Left lung (tissue), 4 donors: ENCODE measurements at regions not wholly inside any gene's neighbourhood (a gene's known extent, or its start where the extent isn't known, plus 50 kb on each side); places are given as distances from the start of the nearest gene placed in this dataset.

ENCODE experiments used
- ATAC-seq: fragments of 200-7000 bp; cut with Tn5 transposase; one replicate; pipeline ENCODE4 v1.9.1; 2020; ENCODE audit warnings: moderate library complexity
- DNase-seq, 4 donors: peaks; one replicate each; pipeline ENCODE4 v3.0.0-alpha.2; 2013 to 2020
- H3K27ac ChIP-seq, 2 donors: fragments of 200-600 bp; sonication (generic) in 1 of 2; one replicate each; pipeline versions ENCODE4 v1.5.0 to v1.8.0; 2020 to 2021
- H3K27me3 ChIP-seq, 2 donors: fragments of 200-600 bp; sonication (generic) in 1 of 2; one replicate each; pipeline versions ENCODE4 v1.5.0 to v1.8.0; 2020 to 2021
- H3K36me3 ChIP-seq, 2 donors: fragments of 200-600 bp; sonication (generic) in 1 of 2; one replicate each; pipeline versions ENCODE4 v1.5.0 to v1.8.0; 2020 to 2021
- H3K4me1 ChIP-seq, 2 donors: fragments of 200-600 bp; one replicate each; pipeline ENCODE4 v1.8.0; 2021
- H3K4me3 ChIP-seq, 2 donors: fragments of 200-600 bp; sonication (generic) in 1 of 2; one replicate each; pipeline versions ENCODE4 v1.5.0 to v1.8.0; 2020 to 2021; ENCODE audit warnings: mild to moderate bottlenecking in 1 of 2
- H3K9me3 ChIP-seq, 2 donors: fragments of 200-600 bp; sonication (generic) in 1 of 2; one replicate each; pipeline versions ENCODE4 v1.5.0 to v1.8.0; 2020 to 2021
- CTCF ChIP-seq, 2 donors: fragments of 200-600 bp; sonication (generic) in 1 of 2; IDR thresholded peaks; one replicate each; pipeline versions ENCODE4 v1.5.0 to v1.8.0; 2021; ENCODE audit warnings: antibody characterized with exemption in 2 of 2
- intact Hi-C, 2 donors: fragments of 100-400 bp; cut with DNase I; formaldehyde crosslinking; loops; one replicate each; pipeline versions ENCODE4 v1.11.2 to v1.14.2; 2022
- donor health status: DM: no; HTN: yes; CAD: no.
- donor health status: DM: no; HTN: no; CAD: no.

DNA sequence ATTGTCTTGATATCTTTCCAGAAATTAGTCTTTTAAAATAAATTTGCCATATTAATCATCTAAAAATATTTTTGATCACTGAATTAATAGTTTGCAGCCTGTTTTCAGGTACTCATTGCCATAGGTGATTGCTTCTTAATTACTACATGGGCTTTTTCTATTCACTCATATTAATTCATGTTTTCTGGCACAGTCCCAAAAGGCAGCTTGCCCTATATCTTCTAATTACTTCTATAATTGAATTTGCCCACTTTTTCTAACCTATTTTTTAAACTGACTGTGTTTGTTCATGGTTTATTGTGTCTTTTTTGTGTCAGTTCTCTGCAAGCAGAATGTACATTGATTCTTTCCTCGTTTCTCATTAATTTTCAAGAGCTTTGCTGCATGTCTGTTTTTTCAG lies 85.7 kb upstream of the SOX2 start:
- no peaks in the 10 kb centered on the region for H3K36me3 ChIP-seq
- no peak overlapping the region for H3K27ac ChIP-seq
- no peak for ATAC-seq
- intact Hi-C loops = no loop called here
- TF ChIP-seq CTCF (IDR thresholded peaks at IDR 0.05) = no peak
- no peaks in the 10 kb centered on the region for H3K4me1 ChIP-seq
- no peak overlapping the region for H3K4me3 ChIP-seq
- no peak for DNase-seq
- no peaks in the 10 kb centered on the region for H3K27me3 ChIP-seq
- no peaks in the 10 kb centered on the region for H3K9me3 ChIP-seq

DNA sequence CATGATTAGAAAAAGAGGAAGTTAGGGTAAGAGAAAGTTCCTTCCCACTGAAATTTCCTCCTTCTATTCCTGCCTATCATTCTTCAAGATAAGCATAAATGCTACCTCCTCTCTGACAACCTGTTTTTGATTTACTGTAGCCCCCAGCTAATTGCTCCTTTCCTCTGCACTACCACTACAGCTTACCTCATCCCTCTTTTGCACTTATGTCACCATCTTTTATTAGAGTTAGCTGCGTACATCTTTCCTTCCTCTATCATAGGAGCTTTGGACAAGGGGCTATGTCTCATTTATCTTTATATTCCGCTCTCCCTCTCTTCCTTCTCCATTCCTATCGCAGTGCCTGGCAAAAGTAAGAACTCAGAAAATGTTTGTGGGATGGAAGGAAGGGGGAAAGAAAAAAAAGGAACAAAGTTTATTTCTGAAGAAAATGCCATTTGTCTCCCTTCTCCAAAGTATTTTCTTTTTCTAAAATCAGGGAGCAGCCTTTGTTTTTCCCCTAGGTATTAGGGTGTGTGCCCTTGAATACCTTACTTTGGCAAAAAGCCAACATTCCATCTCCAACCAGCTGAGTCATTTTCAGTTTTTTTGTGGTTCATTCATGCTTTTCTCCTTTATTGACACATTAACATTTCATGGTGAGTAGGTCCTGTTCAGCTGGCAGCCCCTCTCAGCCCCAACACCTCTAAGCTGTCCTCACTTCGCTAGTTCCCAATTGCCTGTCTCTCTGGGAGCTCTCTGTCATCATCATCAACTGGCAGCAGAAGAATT lies 87.6 kb upstream of the SOX2 start:
- H3K27ac ChIP-seq = no peak overlapping the region
- ATAC-seq (peak; percentile 44), DNase-seq (peak in 1 of 4 donors; percentile 13)
- H3K36me3 ChIP-seq = no peaks in the 10 kb centered on the region
- H3K9me3 ChIP-seq = no peaks in the 10 kb centered on the region
- no peaks in the 10 kb centered on the region for H3K4me1 ChIP-seq
- intact Hi-C loops = no loop called here
- H3K27me3 ChIP-seq = no peaks in the 10 kb centered on the region
- H3K4me3 ChIP-seq = no peak overlapping the region
- TF ChIP-seq CTCF (IDR thresholded peaks at IDR 0.05) = no peak

DNA sequence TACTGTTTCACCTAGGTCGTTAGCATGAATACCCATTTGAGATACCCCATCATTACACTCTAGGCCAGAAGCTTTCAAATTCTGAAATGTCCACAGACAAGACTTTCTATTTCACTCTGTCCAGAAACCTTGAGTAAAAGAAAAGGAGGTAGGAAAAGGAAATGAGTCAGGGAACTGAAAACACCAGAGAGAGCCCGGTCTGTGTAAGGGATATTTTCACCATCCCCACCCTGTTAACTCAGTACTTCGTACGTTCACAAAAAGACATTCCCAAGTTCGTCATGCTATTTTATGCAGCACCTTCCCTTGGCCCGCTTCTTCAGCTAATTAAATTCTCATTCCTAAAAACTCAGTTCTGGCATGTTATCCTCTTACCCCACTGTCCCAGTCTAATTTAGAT lies 89.4 kb upstream of the SOX2 start:
- intact Hi-C loops = no loop called here
- Histone ChIP-seq H3K4me1 (no peaks in the 10 kb centered on the region), H3K36me3 (no peaks in the 10 kb centered on the region), H3K9me3 (no peaks in the 10 kb centered on the region), H3K4me3 (no peak overlapping the region), H3K27me3 (no peaks in the 10 kb centered on the region), H3K27ac (no peak overlapping the region)
- DNase-seq = no peak
- ATAC-seq = no peak
- TF ChIP-seq CTCF (IDR thresholded peaks at IDR 0.05) = no peak

- Histone ChIP-seq H3K36me3 (no peaks in the 10 kb centered on the region), H3K27me3 (no peaks in the 10 kb centered on the region), H3K9me3 (no peaks in the 10 kb centered on the region), H3K4me1 (no peaks in the 10 kb centered on the region), H3K4me3 (no peak overlapping the region), H3K27ac (no peak overlapping the region)
- DNase-seq = no peak
- TF ChIP-seq CTCF (IDR thresholded peaks at IDR 0.05) = no peak
- intact Hi-C loops = no loop called here
- no peak for ATAC-seq
Measured at GRCh38 chr3:181619897-181620296, 91.8 kb upstream of the SOX2 start.

DNA sequence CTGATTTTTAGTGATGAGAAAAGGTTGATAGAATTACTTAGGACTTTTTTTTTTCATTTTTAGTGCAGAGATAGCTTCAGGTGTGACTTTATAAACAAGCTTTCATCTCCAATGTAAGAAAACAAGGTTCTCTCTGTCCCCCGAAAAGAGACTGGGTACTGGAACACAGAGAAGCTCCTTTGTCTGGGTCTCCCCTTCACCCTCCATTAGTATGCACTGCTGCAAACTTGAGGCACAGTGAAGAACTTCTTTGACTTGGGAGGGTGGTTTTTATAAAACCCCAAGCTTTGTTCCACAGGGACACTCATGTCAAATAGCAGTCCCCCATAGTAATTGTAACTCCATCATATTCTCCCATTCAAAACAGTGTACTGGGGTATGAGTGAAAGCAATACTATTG lies 93.5 kb upstream of the SOX2 start:
- ATAC-seq (no peak), DNase-seq (no peak)
- no peak for TF ChIP-seq CTCF (IDR thresholded peaks at IDR 0.05)
- Histone ChIP-seq H3K36me3 (no peaks in the 10 kb centered on the region), H3K4me3 (no peak overlapping the region), H3K27ac (no peak overlapping the region), H3K9me3 (no peaks in the 10 kb centered on the region), H3K4me1 (no peaks in the 10 kb centered on the region), H3K27me3 (no peaks in the 10 kb centered on the region)
- intact Hi-C loops = no loop called here
